Type B pancreatic cell (in vitro differentiated cells): ENCODE measurements at regions not wholly inside any gene's neighbourhood (a gene's known extent, or its start where the extent isn't known, plus 50 kb on each side); places are given as distances from the start of the nearest gene placed in this dataset.

Experiments used
- DNase-seq: peaks from one replicate; pipeline ENCODE4 v3.0.0; 2021; ENCODE audit warnings: mixed read lengths; ENCODE audit not compliant: unreplicated experiment; ENCODE audit errors: extremely low spot score
- H3K27ac Mint-ChIP-seq: 2 replicates; pipeline ENCODE4 v1.8.0; 2021; ENCODE audit warnings: mild to moderate bottlenecking, mixed read lengths
- H3K27me3 Mint-ChIP-seq: 2 replicates; pipeline ENCODE4 v1.8.0; 2021; ENCODE audit warnings: mixed read lengths
- H3K36me3 Mint-ChIP-seq: 2 replicates; pipeline ENCODE4 v1.8.0; 2021; ENCODE audit warnings: mixed read lengths
- H3K4me1 Mint-ChIP-seq: one replicate; pipeline ENCODE4 v1.8.0; 2021; ENCODE audit warnings: mixed read lengths; ENCODE audit not compliant: unreplicated experiment
- H3K4me3 Mint-ChIP-seq: 2 replicates; pipeline ENCODE4 v1.8.0; 2021; ENCODE audit warnings: mild to moderate bottlenecking, mixed read lengths
- H3K9me3 Mint-ChIP-seq: 2 replicates; pipeline ENCODE4 v1.8.0; 2021; ENCODE audit warnings: mixed read lengths
- TF ChIP-seq, protein P1 (sequence below): fragments of 200-600 bp; sonication (generic); conservative IDR thresholded peaks from 2 replicates; pipeline ENCODE4 v1.5.0; 2021; ENCODE audit warnings: antibody characterized with exemption, mild to moderate bottlenecking

DNA sequence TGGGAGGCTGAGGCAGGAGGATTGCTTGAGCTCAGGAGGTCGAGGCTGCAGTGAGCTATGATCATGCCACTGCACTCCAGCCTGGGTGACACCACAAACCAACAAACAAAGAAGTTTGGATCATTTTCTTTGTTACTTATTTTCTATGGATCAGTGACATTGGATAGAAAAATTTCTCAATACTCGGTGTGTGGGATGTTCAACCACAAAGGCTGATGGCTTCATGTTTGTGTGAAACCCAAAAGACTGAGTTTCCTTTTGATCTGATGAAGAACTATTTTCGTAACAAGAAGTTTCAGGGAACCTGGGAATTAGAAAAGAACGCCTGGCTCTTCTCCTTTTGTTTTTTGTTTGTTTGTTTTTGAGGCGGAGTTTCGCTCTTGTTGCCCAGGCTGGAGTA is 104.0 kb downstream of the HOXA1 start:
- H3K4me3 Mint-ChIP-seq: no peak overlapping the region
- peaks cover 27% of the 10 kb centered on the region for H3K4me1 Mint-ChIP-seq
- TF ChIP-seq, protein P1, sequence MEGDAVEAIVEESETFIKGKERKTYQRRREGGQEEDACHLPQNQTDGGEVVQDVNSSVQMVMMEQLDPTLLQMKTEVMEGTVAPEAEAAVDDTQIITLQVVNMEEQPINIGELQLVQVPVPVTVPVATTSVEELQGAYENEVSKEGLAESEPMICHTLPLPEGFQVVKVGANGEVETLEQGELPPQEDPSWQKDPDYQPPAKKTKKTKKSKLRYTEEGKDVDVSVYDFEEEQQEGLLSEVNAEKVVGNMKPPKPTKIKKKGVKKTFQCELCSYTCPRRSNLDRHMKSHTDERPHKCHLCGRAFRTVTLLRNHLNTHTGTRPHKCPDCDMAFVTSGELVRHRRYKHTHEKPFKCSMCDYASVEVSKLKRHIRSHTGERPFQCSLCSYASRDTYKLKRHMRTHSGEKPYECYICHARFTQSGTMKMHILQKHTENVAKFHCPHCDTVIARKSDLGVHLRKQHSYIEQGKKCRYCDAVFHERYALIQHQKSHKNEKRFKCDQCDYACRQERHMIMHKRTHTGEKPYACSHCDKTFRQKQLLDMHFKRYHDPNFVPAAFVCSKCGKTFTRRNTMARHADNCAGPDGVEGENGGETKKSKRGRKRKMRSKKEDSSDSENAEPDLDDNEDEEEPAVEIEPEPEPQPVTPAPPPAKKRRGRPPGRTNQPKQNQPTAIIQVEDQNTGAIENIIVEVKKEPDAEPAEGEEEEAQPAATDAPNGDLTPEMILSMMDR: no peak
- H3K27me3 Mint-ChIP-seq: no peaks in the 10 kb centered on the region
- H3K36me3 Mint-ChIP-seq: no peaks in the 10 kb centered on the region
- DNase-seq: no peak
- H3K27ac Mint-ChIP-seq: no peak overlapping the region
- peaks cover 11% of the 10 kb centered on the region for H3K9me3 Mint-ChIP-seq

DNA sequence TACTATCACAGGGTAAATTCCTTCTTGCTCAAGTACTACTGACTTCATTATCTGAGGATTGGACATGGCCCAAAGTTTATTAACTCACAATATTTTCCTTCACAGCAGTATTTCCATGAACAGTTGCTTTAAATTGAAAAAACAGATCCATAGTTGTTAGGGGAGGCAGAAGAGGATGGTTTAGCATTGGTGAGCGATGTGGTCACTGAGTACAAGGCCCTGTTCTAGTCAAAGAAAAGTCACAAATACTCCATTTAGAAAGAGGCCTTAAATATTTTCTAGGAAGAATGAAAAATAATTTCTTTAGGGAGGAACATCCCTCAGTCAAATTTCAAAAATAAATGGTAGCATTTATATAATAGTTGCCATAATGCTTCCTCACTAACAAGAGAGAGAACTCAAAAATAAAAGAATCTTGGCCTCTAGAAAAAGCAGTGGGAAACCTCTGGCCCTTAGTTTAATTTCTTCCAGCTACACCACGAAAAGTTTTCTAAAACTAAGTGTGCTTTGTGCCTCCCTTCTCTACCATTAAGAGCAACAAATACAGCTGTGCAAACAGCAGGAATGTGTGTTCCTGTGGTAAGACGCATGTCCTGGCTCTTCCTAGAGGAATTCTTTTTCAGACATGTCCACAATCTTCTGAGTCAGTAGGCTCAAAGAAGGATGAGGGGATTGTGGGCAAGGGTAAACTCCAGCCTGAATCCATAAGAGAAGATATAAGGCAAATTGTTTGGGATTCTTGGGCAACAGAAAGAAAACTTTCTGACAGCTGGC is 105.7 kb downstream of the HOXA1 start:
- no peak overlapping the region for H3K4me3 Mint-ChIP-seq
- TF ChIP-seq, protein P1: no peak
- H3K27me3 Mint-ChIP-seq: no peaks in the 10 kb centered on the region
- H3K27ac Mint-ChIP-seq: no peak overlapping the region
- peaks cover 11% of the 10 kb centered on the region for H3K9me3 Mint-ChIP-seq
- no peak for DNase-seq
- peaks cover 26% of the 10 kb centered on the region for H3K4me1 Mint-ChIP-seq
- no peaks in the 10 kb centered on the region for H3K36me3 Mint-ChIP-seq

DNA sequence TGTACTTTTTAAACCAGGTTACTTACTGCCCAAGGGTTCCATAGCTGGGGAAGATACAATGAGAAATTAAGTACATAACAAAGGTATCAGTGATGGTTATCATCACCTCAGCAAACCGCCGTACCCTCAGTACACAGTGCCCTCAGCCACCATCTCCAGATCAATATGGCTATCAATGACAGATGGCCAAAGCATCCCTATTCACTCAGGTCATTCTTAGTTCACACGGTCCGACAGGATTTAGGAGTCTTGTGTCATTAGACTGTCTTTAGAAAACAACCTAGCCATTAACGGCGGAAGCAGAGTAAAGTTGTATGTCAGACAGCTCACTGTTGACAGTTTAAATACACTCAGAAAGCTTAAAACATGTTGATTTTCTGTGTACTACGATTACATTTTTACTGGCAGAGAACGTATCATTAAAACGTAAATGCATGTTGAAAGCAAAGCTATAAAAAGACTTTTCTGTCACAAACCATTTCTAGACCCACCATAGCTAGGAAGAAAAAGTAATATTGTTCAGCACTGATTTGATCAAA is 106.9 kb downstream of the HOXA1 start:
- Mint-ChIP-seq H3K27ac (peak overlapping the region; percentile 25), H3K27me3 (no peaks in the 10 kb centered on the region), H3K4me1 (peaks cover 17% of the 10 kb centered on the region), H3K36me3 (no peaks in the 10 kb centered on the region), H3K4me3 (no peak overlapping the region), H3K9me3 (peaks cover 5% of the 10 kb centered on the region)
- DNase-seq: no peak
- TF ChIP-seq, protein P1: no peak

DNA sequence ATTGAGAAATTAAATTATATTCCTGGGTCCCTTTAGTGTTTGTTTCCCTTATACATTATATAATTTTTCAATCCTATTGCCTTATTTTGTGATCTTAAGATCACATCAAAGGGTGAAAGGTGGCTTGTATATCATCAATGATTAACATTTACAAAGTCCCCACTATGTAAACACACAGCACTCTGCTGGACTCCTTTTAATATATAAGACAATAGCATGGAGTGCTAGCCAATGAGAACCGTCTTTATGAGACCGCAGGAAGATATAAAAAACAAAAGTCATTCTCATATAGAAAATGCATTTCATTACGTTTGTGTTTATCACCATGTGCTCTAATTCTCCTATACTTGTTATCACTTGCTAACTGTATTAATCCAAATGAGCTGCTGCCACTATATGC is 108.5 kb downstream of the HOXA1 start:
- Mint-ChIP-seq H3K9me3 (no peaks in the 10 kb centered on the region), H3K27me3 (no peaks in the 10 kb centered on the region), H3K27ac (no peak overlapping the region), H3K36me3 (no peaks in the 10 kb centered on the region), H3K4me1 (peaks cover 16% of the 10 kb centered on the region), H3K4me3 (no peak overlapping the region)
- TF ChIP-seq, protein P1: no peak
- DNase-seq: no peak

DNA sequence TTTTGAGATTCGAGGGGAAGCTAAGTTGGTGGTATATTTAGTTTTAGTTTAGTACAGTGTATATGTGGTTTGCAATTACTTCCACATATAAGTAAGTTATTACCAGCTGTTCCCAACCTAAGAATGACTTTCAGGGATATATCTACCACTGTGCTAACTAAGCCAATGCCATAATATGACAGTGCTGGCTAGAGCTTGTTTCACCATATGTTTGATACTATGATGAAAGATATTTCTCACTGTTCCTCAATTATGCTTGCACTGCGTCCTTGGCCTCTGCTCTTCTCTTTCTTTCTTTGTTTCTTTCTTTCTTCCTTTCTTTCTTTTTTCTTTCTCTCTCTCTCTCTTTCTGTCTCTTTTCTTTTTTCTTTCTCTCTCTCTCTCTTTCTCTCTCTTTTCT is 113.8 kb upstream of the SKAP2 start:
- H3K4me1 Mint-ChIP-seq: no peaks in the 10 kb centered on the region
- H3K4me3 Mint-ChIP-seq: no peak overlapping the region
- no peaks in the 10 kb centered on the region for H3K36me3 Mint-ChIP-seq
- no peak for DNase-seq
- TF ChIP-seq, protein P1: no peak
- no peaks in the 10 kb centered on the region for H3K27me3 Mint-ChIP-seq
- H3K27ac Mint-ChIP-seq: no peak overlapping the region
- H3K9me3 Mint-ChIP-seq: no peaks in the 10 kb centered on the region
